NCI-H2171 treated with DMSO at 0.1 percent for 48 hours (cell line): ENCODE measurements at regions not wholly inside any gene's neighbourhood (a gene's known extent, or its start where the extent isn't known, plus 50 kb on each side); places are given as distances from the start of the nearest gene placed in this dataset.

Experiments used
- DNase-seq: peaks from one replicate; lab custom pipeline; 2025; lab: John Stamatoyannopoulos, UW

- no peak for DNase-seq
These were observed 244.3 kb upstream of the TSHZ2 start for GRCh38 chr20:52727740-52728456.

GRCh38 chr20:52724541-52724940 lies 247.6 kb upstream of the TSHZ2 start:
- no peak for DNase-seq

- no peak for DNase-seq
These were observed 249.1 kb upstream of the TSHZ2 start for GRCh38 chr20:52722926-52723688.

- no peak for DNase-seq
These were observed 264.0 kb upstream of the TSHZ2 start for GRCh38 chr20:52708137-52708536.

- DNase-seq, result no peak
These were observed 267.6 kb upstream of the TSHZ2 start for GRCh38 chr20:52704553-52704952.

GRCh38 chr20:52688345-52688744 lies 283.8 kb upstream of the TSHZ2 start:
- no peak for DNase-seq

GRCh38 chr20:52684905-52685304 lies 287.3 kb upstream of the TSHZ2 start:
- no peak for DNase-seq

GRCh38 chr20:52684176-52684575 lies 288.0 kb upstream of the TSHZ2 start:
- DNase-seq, result no peak

- DNase-seq, result no peak
These were observed 288.4 kb upstream of the TSHZ2 start for GRCh38 chr20:52683761-52684160.

GRCh38 chr20:52682237-52682636 lies 289.9 kb upstream of the TSHZ2 start:
- DNase-seq, result no peak

GRCh38 chr20:52681288-52681687 lies 290.9 kb upstream of the TSHZ2 start:
- no peak for DNase-seq

- no peak for DNase-seq
These were observed 294.9 kb upstream of the TSHZ2 start for GRCh38 chr20:52677216-52677615.

GRCh38 chr20:52676283-52676995 lies 295.7 kb upstream of the TSHZ2 start:
- no peak for DNase-seq

- no peak for DNase-seq
These were observed 296.8 kb upstream of the TSHZ2 start for GRCh38 chr20:52675375-52675774.

- DNase-seq, result no peak
These were observed 303.5 kb upstream of the TSHZ2 start for GRCh38 chr20:52668626-52669025.

GRCh38 chr20:52667358-52667757 lies 304.8 kb upstream of the TSHZ2 start:
- DNase-seq, result no peak

- no peak for DNase-seq
These were observed 306.7 kb upstream of the TSHZ2 start for GRCh38 chr20:52665441-52665840.

- no peak for DNase-seq
These were observed 316.8 kb upstream of the TSHZ2 start for GRCh38 chr20:52655395-52655794.

GRCh38 chr20:52654567-52654966 lies 317.6 kb upstream of the TSHZ2 start:
- no peak for DNase-seq

GRCh38 chr20:52652271-52652670 lies 319.9 kb upstream of the TSHZ2 start:
- no peak for DNase-seq

- DNase-seq, result no peak
These were observed 322.4 kb upstream of the TSHZ2 start for GRCh38 chr20:52649727-52650126.

GRCh38 chr20:52645822-52646221 lies 326.3 kb upstream of the TSHZ2 start:
- no peak for DNase-seq

- DNase-seq, result no peak
These were observed 329.1 kb upstream of the TSHZ2 start for GRCh38 chr20:52643034-52643433.
